HCT116 (cell line): ENCODE measurements at regions not wholly inside any gene's neighbourhood (a gene's known extent, or its start where the extent isn't known, plus 50 kb on each side); places are given as distances from the start of the nearest gene placed in this dataset.

Experiments used
- ATAC-seq: fragments of 200-7000 bp; cut with Tn5 transposase; 2 replicates; pipeline ENCODE4 v1.9.1; 2020; ENCODE audit warnings: mild to moderate bottlenecking, moderate library complexity
- BruUV-seq: library from RNA; stranded (reverse); fragments of 400-500 nt; replicated peaks from 2 replicates; lab custom pipeline; 2021; lab: Mats Ljungman, UMichigan
- CTCF ChIA-PET: fragments of 300-600 bp; sonication (Branson Sonifier 250); formaldehyde crosslinking; loops from one replicate; lab custom pipeline; 2021; ENCODE audit warnings: antibody characterized with exemption; lab: Charles Lee
- POLR2A ChIA-PET: fragments of 300-600, 350-600 bp; sonication (Branson Sonifier 250); formaldehyde crosslinking; loops from one replicate; lab custom pipeline; 2021; ENCODE audit warnings: antibody characterized with exemption; lab: Charles Lee
- RAD21 ChIA-PET, 2 experiments: fragments of 300-600 bp; sonication (Branson Sonifier 250); formaldehyde crosslinking; loops; one replicate each; lab custom pipeline; 2023; ENCODE audit warnings: low total read pairs in 2 of 2; ENCODE audit not compliant: uncharacterized antibody in 2 of 2, unreplicated experiment in 2 of 2, low non-redundant PET in 1 of 2; lab: Charles Lee
- DNase-seq: peaks from one replicate; pipeline ENCODE4 v3.0.0-alpha.2; 2010; ENCODE audit warnings: low read depth, low spot score
- H2AFZ ChIP-seq: fragments of 200-600 bp; shearing (Covaris generic), sonication (generic); 2 replicates; pipeline ENCODE4 v1.6.1; 2017; ENCODE audit warnings: low read depth, mixed run types, mixed read lengths, antibody characterized with exemption, low read length; ENCODE audit not compliant: poor library complexity, severe bottlenecking
- H3K27ac ChIP-seq: 2 replicates; pipeline ENCODE4 v1.5.1; 2012; ENCODE audit warnings: low read depth, low read length
- H3K27me3 ChIP-seq: fragments of 200-600 bp; sonication (generic); 2 replicates; pipeline ENCODE4 v1.6.1; 2016; ENCODE audit warnings: mixed run types, low read length, mixed read lengths; ENCODE audit not compliant: insufficient read depth
- H3K36me3 ChIP-seq, 2 experiments: fragments of 200-500 bp in 1 of 2; fragments of 200-600 bp in 1 of 2; sonication (Bioruptor generic) in 1 of 2; sonication (generic) in 1 of 2; 2 replicates each; pipeline versions ENCODE4 v1.5.1 to v1.6.1; 2014 to 2016; ENCODE audit warnings: low read length in 2 of 2, inconsistent platforms in 1 of 2, mixed read lengths in 1 of 2, mixed run types in 1 of 2; ENCODE audit not compliant: insufficient read depth in 2 of 2, control insufficient read depth in 1 of 2
- H3K4me1 ChIP-seq, 2 experiments: fragments of 200-600 bp in 1 of 2; sonication (generic) in 1 of 2; 2 replicates each; pipeline versions ENCODE4 v1.5.1 to v1.6.1; 2012 to 2017; ENCODE audit warnings: low read length in 2 of 2, inconsistent platforms in 1 of 2, mild to moderate bottlenecking in 1 of 2, mixed read lengths in 1 of 2, mixed run types in 1 of 2, moderate library complexity in 1 of 2; ENCODE audit not compliant: insufficient read depth in 2 of 2, control insufficient read depth in 1 of 2
- H3K4me2 ChIP-seq: fragments of 200-600 bp; sonication (generic); 2 replicates; pipeline ENCODE4 v1.6.1; 2017; ENCODE audit warnings: mixed run types, low read length, mixed read lengths
- H3K4me3 ChIP-seq, 2 experiments: fragments of 200-600 bp in 1 of 2; sonication (generic) in 1 of 2; replicated peaks in 1 of 2; 2 replicates each; pipeline ENCODE4 v1.5.1; 2011 to 2016; ENCODE audit warnings: low read length in 2 of 2, control low read depth in 1 of 2, low read depth in 1 of 2, mild to moderate bottlenecking in 1 of 2, mixed read lengths in 1 of 2, mixed run types in 1 of 2
- H3K79me2 ChIP-seq: fragments of 200-600 bp; sonication (generic); 2 replicates; pipeline ENCODE4 v1.6.1; 2017; ENCODE audit warnings: mild to moderate bottlenecking, mixed run types, low read length, moderate library complexity, mixed read lengths; ENCODE audit not compliant: insufficient read depth
- H3K9ac ChIP-seq: fragments of 200-600 bp; sonication (generic); 2 replicates; pipeline ENCODE4 v1.6.1; 2016; ENCODE audit warnings: low read length, mixed read lengths
- H3K9me2 ChIP-seq: fragments of 200-600 bp; sonication (generic), shearing (Covaris generic); 2 replicates; pipeline ENCODE4 v1.6.1; 2017; ENCODE audit warnings: mixed run types, mild to moderate bottlenecking, moderate library complexity; ENCODE audit not compliant: insufficient read depth
- H3K9me3 ChIP-seq, 2 experiments: fragments of 200-500 bp in 1 of 2; fragments of 200-600 bp in 1 of 2; sonication (Bioruptor generic) in 1 of 2; sonication (generic) in 1 of 2; 2 replicates each; pipeline ENCODE4 v1.6.1; 2014 to 2017; ENCODE audit warnings: low read length in 2 of 2, mixed read lengths in 2 of 2, inconsistent platforms in 1 of 2, low read depth in 1 of 2, mild to moderate bottlenecking in 1 of 2, mixed run types in 1 of 2, moderate library complexity in 1 of 2; ENCODE audit not compliant: control insufficient read depth in 1 of 2, insufficient read depth in 1 of 2
- H4K20me1 ChIP-seq: fragments of 200-600 bp; sonication (generic), shearing (Covaris generic); 2 replicates; pipeline ENCODE4 v1.6.1; 2017; ENCODE audit warnings: mixed run types, mild to moderate bottlenecking, moderate library complexity; ENCODE audit not compliant: insufficient read depth
- CBX3 ChIP-seq: IDR thresholded peaks from 2 replicates; pipeline ENCODE4 v1.6.1; 2012; ENCODE audit warnings: low read depth
- CEBPB ChIP-seq: IDR thresholded peaks from 2 replicates; pipeline ENCODE4 v1.6.1; 2012; ENCODE audit warnings: low read depth
- CTCF ChIP-seq, 3 experiments: fragments of 200-600 bp in 1 of 3; sonication (generic) in 1 of 3; IDR thresholded peaks in 2 of 3; conservative IDR thresholded peaks in 1 of 3; 2 replicates each; pipeline ENCODE4 v1.5.1; 2012 to 2017; ENCODE audit warnings: low read depth in 2 of 3, low read length in 2 of 3, antibody characterized with exemption in 1 of 3, borderline replicate concordance in 1 of 3, control low read depth in 1 of 3, mild to moderate bottlenecking in 1 of 3, mixed read lengths in 1 of 3, mixed run types in 1 of 3, moderate library complexity in 1 of 3; ENCODE audit not compliant: insufficient read depth in 1 of 3
- EGR1 ChIP-seq: IDR thresholded peaks from 2 replicates; pipeline ENCODE4 v1.6.1; 2012; ENCODE audit warnings: low read depth
- EZH2phosphoT487 ChIP-seq: fragments of 200-600 bp; IDR thresholded peaks from 2 replicates; pipeline ENCODE4 v1.6.1; 2018; ENCODE audit warnings: antibody characterized with exemption, borderline replicate concordance
- POLR2AphosphoS5 ChIP-seq: IDR thresholded peaks from 2 replicates; pipeline ENCODE4 v1.6.1; 2011; ENCODE audit warnings: mild to moderate bottlenecking, low read depth, low read length, moderate library complexity
- REST ChIP-seq: IDR thresholded peaks from 2 replicates; pipeline ENCODE4 v1.6.1; 2012; ENCODE audit warnings: low read depth
- TCF7L2 ChIP-seq: IDR thresholded peaks from 2 replicates; pipeline ENCODE4 v1.7.0; 2011; ENCODE audit warnings: borderline replicate concordance, inconsistent platforms; ENCODE audit not compliant: insufficient read depth, insufficient read length; ENCODE audit errors: extremely low read depth
- ZBTB33 ChIP-seq: IDR thresholded peaks from 2 replicates; pipeline ENCODE4 v1.6.1; 2011; ENCODE audit warnings: mild to moderate bottlenecking, low read length, moderate library complexity; ENCODE audit not compliant: insufficient replicate concordance; ENCODE audit errors: extremely low read depth
- ZNF274 ChIP-seq: fragments of 200-500 bp; sonication (Bioruptor generic); IDR thresholded peaks from 2 replicates; pipeline ENCODE4 v1.6.1; 2014; ENCODE audit warnings: mild to moderate bottlenecking, low read depth, low read length, inconsistent platforms
- intact Hi-C: fragments of 100-400 bp; cut with micrococcal nuclease; formaldehyde crosslinking; loops from 2 replicates; pipeline ENCODE4 v1.10.0; 2022

GRCh38 chr2:240372101-240372500 is 63.4 kb upstream of the GPC1 start:
- POLR2A ChIA-PET, result interaction anchor here (0.9 kb wide), 1 partner anchor 16 kb away, joined by 3 read pairs; no protein-coding TSS in a partner anchor

More at GRCh38 chr2:240372101-240372500, 63.4 kb upstream of the GPC1 start:
- Histone ChIP-seq H3K4me2 (peak overlapping the region; percentile 82), H3K4me3 (no peak overlapping the region), H3K27ac (peak overlapping the region; percentile 41; the same call in 1 of the 2 replicates), H2AFZ (no peak overlapping the region), H3K79me2 (no peaks in the 10 kb centered on the region), H3K27me3 (no peaks in the 10 kb centered on the region), H4K20me1 (no peaks in the 10 kb centered on the region), H3K4me1 (peaks cover 56 to 69% of the 10 kb centered on the region in 2 experiments), H3K9me2 (no peaks in the 10 kb centered on the region), H3K9ac (peak overlapping the region; percentile 14; the same call in 1 of the 2 replicates), H3K9me3 (no peaks in the 10 kb centered on the region), H3K36me3 (no peaks in the 10 kb centered on the region)
- ChIA-PET RAD21 (no interaction called here), CTCF (no interaction called here)
- intact Hi-C loops, result loop anchor here (5.0 kb wide), 1 partner anchor 140 kb away; no protein-coding TSS in a partner anchor
- DNase-seq (no peak), ATAC-seq (no peak)
- TF ChIP-seq POLR2AphosphoS5, result no peak
- no peak for TF ChIP-seq TCF7L2
- no peak for TF ChIP-seq CBX3
- no peak for TF ChIP-seq CTCF (IDR thresholded peaks at IDR 0.05 in 2 of 3, conservative IDR thresholded peaks at IDR 0.05 in 1 of 3; ENCODE audit: borderline replicate concordance in 1 of 3, insufficient read depth in 1 of 3, low read depth in 2 of 3, low read length in 2 of 3)
- TF ChIP-seq CEBPB, result no peak
- no peak for TF ChIP-seq EGR1
- no peak for TF ChIP-seq EZH2phosphoT487
- no peak for TF ChIP-seq REST
- TF ChIP-seq ZNF274, result no peak
- no peak for TF ChIP-seq ZBTB33
- no TSS peak for BruUV-seq
